RPMI7951 (cell line): ENCODE measurements at regions not wholly inside any gene's neighbourhood (a gene's known extent, or its start where the extent isn't known, plus 50 kb on each side); places are given as distances from the start of the nearest gene placed in this dataset.
"Not testable (repeated sequence)": the region's sequence is repeated elsewhere in the genome, so short reads cannot be mapped to it uniquely, and the experiment has no call there.

ENCODE experiments used
- DNase-seq: peaks from one replicate; pipeline ENCODE4 v3.0.0-alpha.2; 2012; ENCODE audit warnings: low read depth

DNA sequence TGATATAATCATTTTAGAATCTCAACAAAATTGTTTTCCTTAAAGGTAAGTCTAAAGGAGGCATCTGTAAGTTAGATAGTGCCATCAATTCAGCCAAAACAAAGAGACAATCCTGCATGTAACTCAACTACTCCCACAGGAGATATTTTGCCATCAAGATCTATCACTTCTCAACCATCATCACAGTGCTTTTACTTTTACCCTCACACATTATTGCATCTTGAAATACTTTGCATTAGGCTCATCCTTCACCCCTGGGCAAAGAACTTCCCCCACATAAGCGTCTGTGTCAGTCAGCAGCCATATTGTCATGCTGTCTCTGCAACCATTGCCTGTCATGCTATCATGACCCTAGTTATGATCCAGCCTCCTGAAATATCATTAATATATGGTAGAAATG, 54.9 kb upstream of the NLGN1 start:
- DNase-seq: no peak

DNA sequence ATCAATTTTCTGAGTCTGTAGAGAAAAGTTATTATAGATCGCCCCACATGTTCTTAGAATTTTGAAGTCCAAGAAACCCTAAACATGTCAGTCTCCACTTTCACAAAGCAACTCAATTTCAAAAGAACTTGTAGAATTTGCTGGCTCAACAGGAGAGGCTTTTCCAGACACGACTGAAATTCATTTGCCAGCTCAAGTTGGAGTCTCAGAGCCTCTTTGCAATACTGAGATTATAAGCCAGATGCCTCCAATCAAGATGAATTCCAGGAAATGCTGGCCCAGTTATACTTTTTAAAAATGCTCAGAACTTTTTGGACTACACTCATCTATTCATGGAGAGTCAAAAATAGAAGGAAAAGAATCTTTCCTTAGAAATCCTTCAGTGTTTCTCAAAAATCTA, 56.9 kb upstream of the NLGN1 start:
- no peak for DNase-seq

DNA sequence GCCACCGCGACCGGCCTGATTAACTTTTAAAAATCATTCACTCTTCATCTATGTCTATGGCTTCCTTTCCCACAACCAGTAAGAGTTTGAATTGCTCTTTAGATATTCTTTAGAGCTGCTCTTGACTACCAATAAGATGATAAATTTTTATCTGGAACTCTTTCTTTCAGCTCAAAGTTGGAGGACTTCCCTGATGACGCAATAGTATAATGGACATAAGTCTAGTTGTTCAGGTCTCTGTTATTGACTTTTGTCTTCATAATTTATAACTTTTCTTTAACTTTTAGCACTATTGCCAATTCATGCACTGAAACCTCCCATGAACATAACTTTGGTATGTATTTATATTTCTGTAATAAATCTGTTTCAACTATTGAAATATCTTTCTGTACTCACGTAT, 61.3 kb upstream of the NLGN1 start:
- DNase-seq: no peak

DNA sequence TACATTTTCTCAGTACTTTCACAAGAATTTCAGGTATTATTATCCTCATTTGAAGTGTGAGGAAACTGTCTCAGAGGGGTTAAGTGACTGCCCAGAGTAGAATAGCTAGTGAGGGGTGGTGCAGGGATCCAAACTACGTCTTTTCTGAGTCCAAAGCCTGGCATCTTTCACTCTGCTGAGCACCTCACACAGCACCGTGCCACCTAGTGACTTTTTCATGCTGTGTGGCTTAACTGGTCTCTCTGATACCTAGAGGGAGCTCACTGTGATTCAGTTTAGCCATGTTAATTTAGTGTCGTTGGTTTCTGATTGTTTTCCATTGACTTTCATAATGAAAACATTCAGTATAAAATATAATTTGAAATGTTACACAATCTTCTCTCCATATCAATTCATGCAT, 91.4 kb upstream of the NLGN1 start:
- DNase-seq: no peak

DNA sequence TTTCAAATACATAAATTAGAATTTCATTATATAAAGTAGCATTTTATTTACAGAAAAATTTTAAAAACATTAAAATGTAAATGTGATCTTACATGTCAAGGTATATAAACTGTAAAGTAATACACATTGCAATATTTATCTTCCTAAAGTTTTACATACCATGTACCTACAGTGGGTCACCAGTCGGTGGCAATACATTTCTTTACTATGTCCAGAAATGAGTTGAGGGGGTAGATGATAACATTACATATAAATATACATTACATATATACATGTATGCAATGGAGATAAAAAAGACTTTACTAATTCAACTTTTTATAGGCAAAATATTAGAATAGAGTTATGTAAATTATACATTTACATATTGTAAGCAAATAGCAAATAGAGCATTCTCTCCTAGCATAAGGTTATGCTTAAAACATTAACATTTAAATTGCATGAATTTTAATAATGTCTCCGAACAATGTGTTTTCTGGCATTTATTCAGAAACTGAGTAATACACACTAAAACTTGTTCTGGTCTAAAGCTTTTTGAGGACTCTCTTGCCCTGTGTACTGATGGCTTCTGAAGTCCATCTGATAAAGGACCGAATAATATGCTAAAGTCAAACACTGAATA, 93.3 kb upstream of the NLGN1 start:
- no peak for DNase-seq

DNA sequence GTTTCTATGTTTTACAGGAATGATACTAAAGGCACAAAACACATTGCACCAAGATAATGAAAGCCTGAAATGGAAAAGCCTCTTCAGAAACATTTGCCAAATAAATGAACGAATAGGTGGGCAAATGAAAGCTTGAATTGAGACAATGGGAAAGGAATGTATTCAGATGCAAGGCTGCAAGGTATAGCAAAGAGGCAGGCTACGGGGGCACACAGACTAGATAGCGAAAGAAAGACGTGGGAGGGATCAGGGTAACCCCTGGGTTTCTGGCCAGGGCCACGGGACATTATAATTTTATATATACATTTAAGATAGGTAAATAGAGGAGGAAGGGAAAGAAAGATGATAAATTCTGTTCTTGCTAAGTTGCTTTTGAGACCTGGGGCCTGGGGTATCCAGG, 95.9 kb upstream of the NLGN1 start:
- no peak for DNase-seq

DNA sequence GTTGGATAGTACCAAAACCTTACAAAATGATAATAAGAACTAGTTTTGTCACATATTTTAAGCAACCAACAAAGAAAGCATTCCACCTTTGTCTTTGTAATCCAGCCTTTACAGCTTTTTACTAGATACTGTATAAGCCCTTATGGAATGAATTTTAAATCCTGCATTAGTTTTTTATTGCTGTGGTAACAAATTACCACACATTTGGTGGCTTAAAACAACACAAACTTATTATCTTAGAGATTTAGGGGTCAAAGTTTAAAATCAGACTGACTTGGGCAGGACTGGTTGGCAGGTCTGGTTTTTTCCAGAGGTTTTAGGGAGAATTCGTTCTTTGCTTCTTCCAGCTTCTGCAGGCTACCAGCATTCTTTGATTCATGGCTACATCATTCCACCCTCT, 108.5 kb upstream of the NLGN1 start:
- DNase-seq: no peak

DNA sequence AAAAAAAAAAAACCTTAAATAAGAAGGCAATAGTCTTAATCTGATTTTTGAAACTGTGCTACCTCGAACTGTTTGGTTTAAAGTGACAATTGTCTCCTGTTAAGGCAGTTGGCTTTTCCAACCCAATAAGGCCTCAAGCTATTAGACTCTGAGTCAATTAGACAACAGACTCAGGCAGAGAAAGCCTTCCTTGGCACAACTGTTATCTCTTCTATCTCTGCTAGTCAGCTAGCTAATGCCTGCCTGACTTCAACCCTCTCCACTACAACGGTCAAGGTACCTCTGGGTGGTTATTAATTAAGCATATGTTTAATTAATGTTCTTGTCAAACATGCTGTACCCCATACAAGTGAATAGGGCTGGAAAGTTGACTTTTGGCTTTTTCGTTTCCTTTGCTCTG, 110.2 kb upstream of the NLGN1 start:
- no peak for DNase-seq

DNA sequence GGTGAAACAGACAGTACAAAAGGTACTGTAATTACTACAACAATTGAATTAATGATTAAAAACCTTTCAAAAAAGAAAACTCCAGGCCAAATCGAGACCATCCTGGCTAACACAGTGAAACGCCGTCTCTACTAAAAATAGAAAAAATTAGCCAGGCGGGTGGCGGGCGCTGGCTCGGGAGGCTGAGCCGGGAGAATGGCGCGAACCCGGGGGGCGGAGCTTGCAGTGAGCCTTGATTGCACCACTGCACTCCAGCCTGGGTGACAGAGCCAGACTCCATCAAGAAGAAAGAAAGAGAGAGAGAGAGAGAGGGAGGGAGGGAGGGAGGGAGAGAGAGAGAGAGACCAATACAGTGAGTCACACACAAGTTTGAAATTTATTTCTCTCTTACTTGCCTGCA, 111.0 kb upstream of the NLGN1 start:
- DNase-seq: not testable (repeated sequence)

DNA sequence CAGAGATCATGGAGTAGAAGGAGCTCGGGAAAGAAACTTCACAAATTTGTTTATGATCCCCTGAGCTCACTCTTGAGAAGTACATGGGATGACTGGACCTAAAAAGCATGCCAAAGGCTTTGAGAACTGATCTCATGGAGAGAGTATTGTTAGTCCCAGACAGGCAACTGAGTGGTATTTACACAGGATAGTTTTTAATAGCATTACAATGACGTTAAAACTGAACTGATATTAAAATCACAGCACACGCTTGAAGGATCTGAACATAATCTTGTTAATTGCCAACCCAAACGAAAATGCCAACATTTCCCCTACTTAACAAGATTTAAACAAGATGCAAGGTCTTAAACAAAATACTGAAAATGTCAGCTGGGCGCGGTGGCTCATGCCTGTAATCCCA, 113.2 kb upstream of the NLGN1 start:
- no peak for DNase-seq

DNA sequence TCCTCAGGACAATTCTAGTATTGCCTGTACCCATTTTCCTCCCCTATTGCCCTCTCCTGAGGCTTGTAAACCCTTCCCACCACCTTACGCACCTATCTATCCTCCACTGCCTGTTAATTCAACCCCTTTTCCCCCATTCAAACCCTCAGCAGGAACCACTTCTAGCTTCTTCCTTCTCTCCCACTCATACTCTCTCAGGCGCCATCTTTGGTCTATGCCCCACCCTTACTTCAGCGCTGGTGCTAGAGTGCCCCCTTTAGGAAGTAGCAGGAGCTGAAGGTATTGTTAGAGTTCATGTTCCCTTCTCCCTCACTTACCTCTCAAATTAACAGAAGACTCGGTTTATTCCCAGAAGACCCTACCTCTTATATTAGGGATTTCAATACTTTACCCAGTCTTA, 121.8 kb upstream of the NLGN1 start:
- DNase-seq: no peak

DNA sequence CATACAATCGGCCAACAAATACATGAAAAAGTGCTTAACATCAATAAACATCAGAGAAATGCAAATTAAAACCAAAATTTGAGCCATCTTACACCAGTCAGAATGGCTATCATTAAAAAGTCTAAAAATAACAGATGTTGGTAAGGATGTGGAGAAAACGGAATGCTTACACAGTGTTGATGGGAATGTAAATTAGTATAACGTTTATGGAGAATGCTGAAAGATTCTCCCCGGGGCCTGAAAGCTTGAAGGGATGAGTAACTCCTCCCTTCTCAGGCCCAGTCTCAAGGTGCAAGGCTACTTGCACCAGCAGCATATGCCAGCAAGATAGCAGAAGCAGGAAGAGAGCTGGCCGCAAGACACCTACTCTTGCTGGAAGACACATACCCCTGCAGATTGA, 123.7 kb upstream of the NLGN1 start:
- DNase-seq: no peak

DNA sequence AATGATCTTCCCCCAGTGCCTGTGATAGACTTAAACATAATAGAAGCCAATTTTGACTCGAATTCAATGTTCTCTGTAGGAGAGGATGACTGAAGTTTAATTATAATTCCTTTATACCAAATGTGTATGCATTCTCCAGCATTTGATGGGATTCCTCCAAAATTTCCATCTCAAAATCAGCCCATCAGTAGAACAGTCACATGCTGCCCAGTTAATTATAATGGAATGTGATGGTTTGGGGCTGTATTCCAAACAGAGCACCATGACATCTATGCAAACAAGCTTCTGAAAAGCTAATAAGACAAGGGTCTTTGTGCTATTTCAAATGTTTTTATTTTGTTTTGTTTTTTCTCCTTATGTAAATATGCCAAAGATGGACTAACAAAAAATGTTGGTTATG, 127.7 kb upstream of the SPATA16 start:
- no peak for DNase-seq

DNA sequence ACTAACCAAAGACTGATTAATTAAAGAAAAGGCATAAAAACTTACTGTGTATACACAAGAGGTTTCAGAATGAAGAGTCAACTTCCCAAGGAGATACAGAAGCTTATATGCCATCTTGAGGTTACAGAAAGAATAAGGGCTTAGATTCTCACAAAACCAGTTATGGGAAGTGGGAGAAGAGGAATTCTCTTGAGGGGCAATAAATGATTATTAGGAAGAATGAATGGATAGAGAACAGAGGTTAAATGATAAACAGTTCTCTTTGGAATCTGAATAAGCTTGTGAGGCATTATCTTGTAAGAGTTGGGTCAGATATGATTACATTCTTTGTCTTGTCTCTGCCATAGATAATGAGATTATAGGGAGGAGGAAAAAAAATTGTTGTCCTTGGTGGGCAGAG, 126.7 kb upstream of the SPATA16 start:
- DNase-seq: no peak

DNA sequence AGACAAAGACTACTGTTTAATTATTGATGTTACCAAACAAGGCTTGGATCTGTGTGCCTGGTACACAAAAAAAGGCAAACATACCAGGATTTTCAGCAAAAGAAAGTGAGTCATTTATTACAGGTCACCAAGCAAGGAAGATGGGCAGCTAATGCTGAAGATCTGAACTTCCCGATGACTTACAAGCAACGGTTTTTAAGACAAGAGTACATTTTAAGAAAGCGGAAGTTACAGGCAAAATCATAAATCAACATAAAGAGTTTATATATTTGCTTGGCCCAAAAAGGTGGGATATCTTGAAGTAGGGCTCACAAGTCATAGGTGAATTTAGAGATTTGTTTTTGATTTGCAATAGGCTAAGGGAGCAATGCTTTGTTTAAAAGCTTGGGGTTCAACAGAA, 125.4 kb upstream of the SPATA16 start:
- no peak for DNase-seq

DNA sequence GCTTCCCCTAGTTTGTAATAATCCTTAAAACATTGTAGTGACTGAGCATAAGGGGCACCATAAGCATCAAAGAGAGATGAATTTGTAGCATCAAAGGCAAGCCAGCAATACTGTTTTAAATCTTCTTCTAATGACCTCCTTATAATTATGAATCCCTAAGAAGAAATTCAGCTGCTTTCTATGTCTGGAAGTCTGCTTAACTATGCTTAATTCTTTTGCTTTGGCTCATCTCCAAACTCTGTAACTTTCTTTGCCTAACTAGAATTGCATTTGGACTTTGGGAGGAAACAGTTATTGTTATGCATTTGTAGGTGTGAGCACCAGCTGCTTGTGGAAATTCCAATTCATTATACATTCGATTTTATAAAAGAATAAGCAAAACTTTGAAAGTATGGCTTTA, 117.7 kb upstream of the SPATA16 start:
- DNase-seq: no peak

DNA sequence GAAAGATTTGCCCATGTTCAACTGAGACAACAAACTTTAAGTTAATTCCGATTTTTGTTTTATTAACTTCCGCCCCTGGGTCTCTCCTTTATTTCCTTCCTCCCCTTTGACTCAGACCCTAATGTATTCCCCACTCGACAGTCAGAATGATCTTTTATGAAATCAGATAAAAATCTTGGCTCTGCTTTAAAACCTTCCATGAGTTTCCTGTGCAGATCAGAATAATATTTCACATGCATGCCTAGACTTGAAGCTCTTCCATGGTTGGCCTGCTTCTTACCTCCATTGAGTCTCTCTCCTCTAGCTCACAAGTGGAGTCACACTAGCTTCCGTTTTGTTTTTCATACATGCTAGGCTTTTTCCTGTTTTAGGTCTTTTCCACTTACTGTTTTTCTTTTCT, 116.8 kb upstream of the SPATA16 start:
- no peak for DNase-seq

DNA sequence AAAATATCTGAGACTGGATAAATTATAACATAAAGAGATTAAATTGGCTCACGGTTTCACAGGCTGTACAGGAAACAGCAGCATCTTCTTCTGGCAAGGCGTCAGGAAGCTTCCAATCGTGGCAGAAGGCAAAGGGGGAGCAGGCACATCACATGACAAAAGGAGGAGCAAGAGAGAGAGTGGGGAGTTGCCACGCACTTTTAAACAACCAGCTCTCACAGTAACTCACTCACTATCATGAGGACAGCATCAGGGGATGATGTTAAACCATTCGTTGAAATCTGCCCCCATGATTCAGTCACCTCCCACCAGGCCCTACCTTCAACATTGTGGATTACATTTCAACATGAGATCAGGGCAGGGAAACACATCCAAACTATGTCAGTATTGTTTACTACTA, 114.5 kb upstream of the SPATA16 start:
- no peak for DNase-seq

DNA sequence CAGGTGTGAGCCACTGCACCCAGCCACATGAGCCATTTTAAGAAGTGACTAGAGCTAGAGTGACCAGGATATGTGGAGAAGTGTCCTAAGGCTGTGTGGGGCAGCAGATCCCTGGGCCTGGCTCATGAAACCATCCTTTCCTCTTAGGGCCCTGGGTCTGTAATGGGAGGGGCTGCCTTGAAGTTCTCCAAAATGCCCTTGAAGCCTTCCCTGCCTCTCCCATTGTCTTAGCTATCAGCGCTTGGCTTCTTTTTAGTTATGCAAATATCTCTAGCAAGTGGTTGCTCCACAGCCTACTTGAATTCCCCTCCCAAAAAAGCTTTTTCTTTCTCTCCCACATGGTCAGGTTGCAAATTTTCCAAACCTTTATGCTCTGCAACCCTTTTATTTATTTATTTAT, 112.4 kb upstream of the SPATA16 start:
- no peak for DNase-seq

DNA sequence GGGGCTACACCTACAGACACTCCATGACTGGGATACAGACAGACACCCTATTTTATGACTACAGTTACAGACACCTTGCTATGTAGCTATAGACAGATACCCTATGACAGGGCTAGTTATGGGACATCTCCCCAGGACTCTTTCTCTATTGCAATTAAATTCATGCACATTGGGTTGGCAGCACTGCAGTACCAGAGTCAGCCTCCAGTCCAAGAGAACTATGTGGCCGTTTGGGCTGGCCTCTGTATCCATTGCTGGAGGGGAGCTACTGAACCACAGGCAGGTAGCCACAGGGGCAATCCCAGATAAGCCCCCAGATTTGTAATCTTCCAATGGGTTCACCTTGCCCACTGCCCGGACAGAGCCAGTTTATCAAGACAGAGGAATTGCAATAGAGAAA, 108.4 kb upstream of the SPATA16 start:
- no peak for DNase-seq

DNA sequence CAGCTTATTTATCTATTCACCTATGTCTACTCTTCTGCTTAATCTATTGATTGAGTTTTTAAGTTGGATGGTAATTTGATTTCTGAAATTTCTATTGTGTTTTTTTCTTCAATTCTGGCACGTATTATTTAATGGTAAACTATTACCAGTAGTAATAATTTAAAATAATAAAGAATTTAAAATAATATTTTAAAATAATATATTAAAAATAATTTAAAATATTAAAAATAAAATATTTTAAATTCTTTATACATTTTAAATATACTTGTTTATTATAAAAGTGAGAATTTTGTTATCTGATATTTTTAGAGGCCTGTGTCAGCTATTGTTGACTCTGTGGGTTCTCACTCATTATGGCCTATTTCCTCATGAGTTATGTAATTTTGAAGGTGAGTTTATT, 100.7 kb upstream of the SPATA16 start:
- no peak for DNase-seq

DNA sequence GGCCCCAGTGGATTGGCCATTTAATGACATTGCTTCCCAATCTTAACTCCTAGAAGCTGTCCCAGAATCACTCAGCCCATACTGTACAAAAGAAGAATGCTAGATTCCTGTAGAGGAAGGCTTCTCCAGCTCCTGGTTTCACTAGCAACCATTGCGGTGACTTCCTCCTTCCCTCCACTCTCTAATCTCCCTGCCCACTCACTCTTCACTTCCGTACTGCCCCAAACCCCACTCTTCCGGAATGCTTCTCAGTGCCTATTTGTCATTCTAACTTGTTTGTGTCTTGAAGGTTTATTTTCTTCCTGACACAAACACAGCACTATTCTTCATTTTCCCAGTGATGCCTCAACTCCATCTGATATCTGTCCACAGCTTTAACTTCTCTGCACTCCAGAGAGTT, 97.1 kb upstream of the SPATA16 start:
- no peak for DNase-seq

DNA sequence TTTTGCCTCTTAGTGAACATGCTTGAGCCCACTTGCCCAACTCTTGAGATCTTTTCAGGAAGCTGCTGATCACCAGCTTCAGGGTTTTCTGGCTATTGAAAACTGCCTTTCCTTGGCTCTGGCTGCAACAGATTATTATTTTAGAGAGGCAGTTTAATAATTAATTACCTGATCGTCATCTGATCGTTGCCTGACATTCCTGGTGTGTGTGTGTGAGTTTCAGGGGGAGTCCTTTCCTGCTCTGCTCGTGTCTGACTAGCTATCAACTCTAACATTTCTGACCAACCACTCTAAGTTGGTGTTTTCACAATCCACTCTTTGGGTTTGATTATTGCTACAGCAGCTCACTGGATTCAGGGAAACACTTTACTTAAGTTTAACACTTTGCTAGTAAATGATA, 84.3 kb upstream of the SPATA16 start:
- no peak for DNase-seq

DNA sequence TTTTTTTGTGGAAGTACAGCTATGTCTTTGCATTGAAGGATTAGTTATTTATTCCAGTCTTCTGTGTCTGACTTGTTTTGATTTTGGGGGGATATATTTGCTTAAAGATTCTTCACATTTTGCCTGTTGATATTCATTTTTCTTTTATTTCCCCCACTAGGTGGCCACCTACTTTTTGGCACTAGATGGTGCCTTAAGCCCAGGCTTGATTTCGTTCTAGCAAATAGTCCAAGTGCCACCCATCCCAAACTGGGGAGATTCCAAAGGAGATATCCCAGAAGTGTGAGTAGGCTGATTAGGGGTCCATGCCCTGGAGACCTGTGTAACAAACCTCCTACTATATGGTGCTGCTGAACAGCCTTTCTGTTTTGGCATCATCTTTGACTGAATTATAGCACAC, 80.0 kb upstream of the SPATA16 start:
- DNase-seq: no peak

DNA sequence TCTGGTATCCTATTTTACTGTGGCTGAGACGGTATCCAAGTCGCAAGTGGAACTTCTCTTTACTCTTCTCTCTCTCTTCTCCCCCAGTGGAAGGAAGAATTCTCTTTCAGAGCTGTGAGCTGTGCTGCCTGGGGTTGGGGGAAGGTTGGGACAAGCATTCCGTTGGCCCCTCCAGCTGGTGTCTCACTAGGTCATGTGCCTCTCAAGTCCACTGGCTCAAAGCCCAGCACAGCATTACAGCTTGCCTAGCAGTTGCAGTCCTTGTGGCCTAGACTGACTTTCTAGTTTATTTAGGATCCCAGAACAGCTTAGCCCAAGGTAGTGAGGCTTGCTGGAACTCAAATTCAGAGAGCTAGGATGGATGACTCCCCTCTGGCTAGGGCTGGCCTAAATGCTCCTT, 76.1 kb upstream of the SPATA16 start:
- no peak for DNase-seq
